ENCODE measurements at regions not wholly inside any gene's neighbourhood (a gene's known extent, or its start where the extent isn't known, plus 50 kb on each side); places are given as distances from the start of the nearest gene placed in this dataset.

DNA sequence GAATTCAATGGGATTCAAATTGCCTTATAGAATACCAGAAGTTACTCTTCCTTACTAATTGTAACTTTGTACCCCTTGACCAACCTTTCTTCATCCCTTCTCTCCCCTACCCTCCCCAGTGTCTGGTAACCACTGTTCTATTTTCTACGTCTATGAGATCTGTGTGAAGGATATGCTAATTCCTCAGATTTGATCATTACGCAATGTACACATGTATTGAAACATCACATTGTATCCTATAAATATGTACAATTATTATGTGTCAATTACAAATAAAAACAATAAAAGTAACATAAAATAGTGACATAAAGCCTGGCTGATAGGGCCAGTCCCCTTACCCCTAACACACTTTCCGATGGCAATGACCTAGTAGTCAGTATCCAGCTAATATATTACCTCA is 95.1 kb upstream of the GRIA3 start:
- TF ChIP-seq POLR2A (IDR thresholded peaks at IDR 0.05) = no peak
- TF ChIP-seq, protein P1, sequence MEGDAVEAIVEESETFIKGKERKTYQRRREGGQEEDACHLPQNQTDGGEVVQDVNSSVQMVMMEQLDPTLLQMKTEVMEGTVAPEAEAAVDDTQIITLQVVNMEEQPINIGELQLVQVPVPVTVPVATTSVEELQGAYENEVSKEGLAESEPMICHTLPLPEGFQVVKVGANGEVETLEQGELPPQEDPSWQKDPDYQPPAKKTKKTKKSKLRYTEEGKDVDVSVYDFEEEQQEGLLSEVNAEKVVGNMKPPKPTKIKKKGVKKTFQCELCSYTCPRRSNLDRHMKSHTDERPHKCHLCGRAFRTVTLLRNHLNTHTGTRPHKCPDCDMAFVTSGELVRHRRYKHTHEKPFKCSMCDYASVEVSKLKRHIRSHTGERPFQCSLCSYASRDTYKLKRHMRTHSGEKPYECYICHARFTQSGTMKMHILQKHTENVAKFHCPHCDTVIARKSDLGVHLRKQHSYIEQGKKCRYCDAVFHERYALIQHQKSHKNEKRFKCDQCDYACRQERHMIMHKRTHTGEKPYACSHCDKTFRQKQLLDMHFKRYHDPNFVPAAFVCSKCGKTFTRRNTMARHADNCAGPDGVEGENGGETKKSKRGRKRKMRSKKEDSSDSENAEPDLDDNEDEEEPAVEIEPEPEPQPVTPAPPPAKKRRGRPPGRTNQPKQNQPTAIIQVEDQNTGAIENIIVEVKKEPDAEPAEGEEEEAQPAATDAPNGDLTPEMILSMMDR (IDR thresholded peaks at IDR 0.05) = no peak

Measured in thyroid gland (tissue), 4 donors.